ENCODE measurements at regions not wholly inside any gene's neighbourhood (a gene's known extent, or its start where the extent isn't known, plus 50 kb on each side); places are given as distances from the start of the nearest gene placed in this dataset.

DNA sequence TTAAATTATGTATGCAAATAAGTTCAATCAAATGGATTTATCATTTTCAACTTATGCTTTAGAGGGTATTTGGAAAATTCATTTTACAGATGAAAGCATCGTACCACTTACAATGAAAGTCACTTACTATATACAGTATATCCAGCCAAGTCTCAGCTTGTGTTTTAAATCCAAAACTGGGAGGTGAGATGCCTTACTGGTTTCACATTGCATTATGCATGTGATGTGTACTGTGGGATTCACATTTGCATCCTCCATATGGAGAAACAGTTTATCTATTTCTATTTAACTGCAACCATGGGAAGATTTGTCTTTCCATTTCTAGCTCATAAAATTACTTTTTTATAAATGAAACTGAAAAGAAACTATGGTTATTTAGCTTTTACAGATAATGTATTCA is 248.1 kb downstream of the CNTN3 start:
- no peaks in the 10 kb centered on the region for H3K4me1 Mint-ChIP-seq
- no peak for DNase-seq (ENCODE audit: low spot score)
- H3K27ac Mint-ChIP-seq, result no peak overlapping the region
- no peak for ATAC-seq
- ChIA-PET POLR2A (no interaction called here), CTCF (no interaction called here)
- H3K4me3 Mint-ChIP-seq, result no peak overlapping the region
- no peaks in the 10 kb centered on the region for H3K27me3 Mint-ChIP-seq (ENCODE audit: low read depth)
- no peaks in the 10 kb centered on the region for H3K36me3 Mint-ChIP-seq
- TF ChIP-seq KAT7 (CRISPR knock-in tag; IDR thresholded peaks at IDR 0.05; ENCODE audit: borderline replicate concordance) (no peak), NR2C2 (CRISPR knock-in tag; IDR thresholded peaks at IDR 0.05) (no peak)
- TF ChIP-seq, protein P1, sequence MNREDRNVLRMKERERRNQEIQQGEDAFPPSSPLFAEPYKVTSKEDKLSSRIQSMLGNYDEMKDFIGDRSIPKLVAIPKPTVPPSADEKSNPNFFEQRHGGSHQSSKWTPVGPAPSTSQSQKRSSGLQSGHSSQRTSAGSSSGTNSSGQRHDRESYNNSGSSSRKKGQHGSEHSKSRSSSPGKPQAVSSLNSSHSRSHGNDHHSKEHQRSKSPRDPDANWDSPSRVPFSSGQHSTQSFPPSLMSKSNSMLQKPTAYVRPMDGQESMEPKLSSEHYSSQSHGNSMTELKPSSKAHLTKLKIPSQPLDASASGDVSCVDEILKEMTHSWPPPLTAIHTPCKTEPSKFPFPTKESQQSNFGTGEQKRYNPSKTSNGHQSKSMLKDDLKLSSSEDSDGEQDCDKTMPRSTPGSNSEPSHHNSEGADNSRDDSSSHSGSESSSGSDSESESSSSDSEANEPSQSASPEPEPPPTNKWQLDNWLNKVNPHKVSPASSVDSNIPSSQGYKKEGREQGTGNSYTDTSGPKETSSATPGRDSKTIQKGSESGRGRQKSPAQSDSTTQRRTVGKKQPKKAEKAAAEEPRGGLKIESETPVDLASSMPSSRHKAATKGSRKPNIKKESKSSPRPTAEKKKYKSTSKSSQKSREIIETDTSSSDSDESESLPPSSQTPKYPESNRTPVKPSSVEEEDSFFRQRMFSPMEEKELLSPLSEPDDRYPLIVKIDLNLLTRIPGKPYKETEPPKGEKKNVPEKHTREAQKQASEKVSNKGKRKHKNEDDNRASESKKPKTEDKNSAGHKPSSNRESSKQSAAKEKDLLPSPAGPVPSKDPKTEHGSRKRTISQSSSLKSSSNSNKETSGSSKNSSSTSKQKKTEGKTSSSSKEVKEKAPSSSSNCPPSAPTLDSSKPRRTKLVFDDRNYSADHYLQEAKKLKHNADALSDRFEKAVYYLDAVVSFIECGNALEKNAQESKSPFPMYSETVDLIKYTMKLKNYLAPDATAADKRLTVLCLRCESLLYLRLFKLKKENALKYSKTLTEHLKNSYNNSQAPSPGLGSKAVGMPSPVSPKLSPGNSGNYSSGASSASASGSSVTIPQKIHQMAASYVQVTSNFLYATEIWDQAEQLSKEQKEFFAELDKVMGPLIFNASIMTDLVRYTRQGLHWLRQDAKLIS (CRISPR knock-in tag; IDR thresholded peaks at IDR 0.05; ENCODE audit: borderline replicate concordance), result no peak
- H3K9me3 Mint-ChIP-seq, result no peaks in the 10 kb centered on the region

DNA sequence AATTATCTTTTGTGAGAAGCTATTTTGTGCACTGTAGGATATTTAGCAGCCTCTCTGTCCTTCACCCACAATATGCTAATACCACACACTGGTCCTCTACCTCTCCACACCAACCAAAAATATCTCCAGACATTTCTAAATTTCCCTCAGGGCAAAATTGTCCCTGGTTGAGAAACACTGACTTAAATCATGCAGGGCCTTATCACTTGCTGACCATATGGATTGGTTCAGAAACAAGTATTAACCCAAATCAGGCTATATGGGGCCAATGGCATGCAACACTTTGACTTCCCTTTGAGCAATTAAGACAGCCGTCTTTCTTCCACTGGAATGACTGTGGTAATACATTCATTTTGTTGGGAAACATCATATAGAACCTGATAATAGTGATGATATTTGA is 251.1 kb downstream of the CNTN3 start:
- Mint-ChIP-seq H3K27ac (no peak overlapping the region), H3K36me3 (no peaks in the 10 kb centered on the region), H3K4me3 (no peak overlapping the region), H3K4me1 (no peaks in the 10 kb centered on the region), H3K9me3 (peaks cover 4% of the 10 kb centered on the region; the same call in 1 of the 2 replicates), H3K27me3 (ENCODE audit: low read depth) (no peaks in the 10 kb centered on the region)
- CTCF ChIA-PET, result no interaction called here
- POLR2A ChIA-PET, result no interaction called here
- TF ChIP-seq ELF4 (CRISPR knock-in tag; IDR thresholded peaks at IDR 0.05; ENCODE audit: low read depth), result no peak
- TF ChIP-seq, protein P2, sequence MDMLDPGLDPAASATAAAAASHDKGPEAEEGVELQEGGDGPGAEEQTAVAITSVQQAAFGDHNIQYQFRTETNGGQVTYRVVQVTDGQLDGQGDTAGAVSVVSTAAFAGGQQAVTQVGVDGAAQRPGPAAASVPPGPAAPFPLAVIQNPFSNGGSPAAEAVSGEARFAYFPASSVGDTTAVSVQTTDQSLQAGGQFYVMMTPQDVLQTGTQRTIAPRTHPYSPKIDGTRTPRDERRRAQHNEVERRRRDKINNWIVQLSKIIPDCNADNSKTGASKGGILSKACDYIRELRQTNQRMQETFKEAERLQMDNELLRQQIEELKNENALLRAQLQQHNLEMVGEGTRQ (CRISPR knock-in tag; IDR thresholded peaks at IDR 0.05), result no peak
- TF ChIP-seq ETV6 (CRISPR knock-in tag; IDR thresholded peaks at IDR 0.05), result no peak
- TF ChIP-seq JAZF1 (CRISPR knock-in tag; IDR thresholded peaks at IDR 0.05), result no peak
- TF ChIP-seq NFYB (CRISPR knock-in tag; conservative IDR thresholded peaks at IDR 0.05; ENCODE audit: low read depth), result no peak
- TF ChIP-seq JUN (CRISPR knock-in tag; IDR thresholded peaks at IDR 0.05), result no peak
- TF ChIP-seq NFATC4 (CRISPR knock-in tag; IDR thresholded peaks at IDR 0.05), result no peak
- ATAC-seq (no peak), DNase-seq (ENCODE audit: low spot score) (no peak)

DNA sequence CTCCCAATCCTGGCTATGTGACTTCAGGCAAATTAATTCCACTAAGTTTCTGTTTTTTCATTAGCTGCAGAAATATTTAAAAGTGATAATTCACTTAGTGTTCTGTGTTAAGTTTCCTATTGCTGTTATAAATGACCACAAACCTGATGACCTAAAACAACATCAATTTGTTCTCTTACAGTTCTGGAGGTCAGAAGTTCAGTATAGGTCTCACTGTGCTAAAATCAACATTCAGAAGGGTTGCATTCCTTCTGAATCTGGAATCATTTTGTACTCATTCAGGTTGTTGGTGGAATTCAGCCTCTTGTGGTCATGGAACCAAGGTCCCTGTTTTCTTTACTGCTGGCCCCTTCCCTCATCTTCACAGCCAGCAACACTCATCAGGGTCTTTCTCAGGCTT is 254.1 kb downstream of the CNTN3 start:
- ChIA-PET CTCF (no interaction called here), POLR2A (no interaction called here)
- Mint-ChIP-seq H3K4me1 (no peaks in the 10 kb centered on the region), H3K27ac (no peak overlapping the region), H3K4me3 (no peak overlapping the region), H3K27me3 (ENCODE audit: low read depth) (no peaks in the 10 kb centered on the region), H3K9me3 (peaks cover 4% of the 10 kb centered on the region; the same call in 1 of the 2 replicates), H3K36me3 (no peaks in the 10 kb centered on the region)
- no peak for ATAC-seq
- no peak for DNase-seq (ENCODE audit: low spot score)
- no peak for TF ChIP-seq ATF1 (CRISPR knock-in tag; IDR thresholded peaks at IDR 0.05)
- no peak for TF ChIP-seq ZNF138 (CRISPR knock-in tag; conservative IDR thresholded peaks at IDR 0.05)
- TF ChIP-seq, protein P3, sequence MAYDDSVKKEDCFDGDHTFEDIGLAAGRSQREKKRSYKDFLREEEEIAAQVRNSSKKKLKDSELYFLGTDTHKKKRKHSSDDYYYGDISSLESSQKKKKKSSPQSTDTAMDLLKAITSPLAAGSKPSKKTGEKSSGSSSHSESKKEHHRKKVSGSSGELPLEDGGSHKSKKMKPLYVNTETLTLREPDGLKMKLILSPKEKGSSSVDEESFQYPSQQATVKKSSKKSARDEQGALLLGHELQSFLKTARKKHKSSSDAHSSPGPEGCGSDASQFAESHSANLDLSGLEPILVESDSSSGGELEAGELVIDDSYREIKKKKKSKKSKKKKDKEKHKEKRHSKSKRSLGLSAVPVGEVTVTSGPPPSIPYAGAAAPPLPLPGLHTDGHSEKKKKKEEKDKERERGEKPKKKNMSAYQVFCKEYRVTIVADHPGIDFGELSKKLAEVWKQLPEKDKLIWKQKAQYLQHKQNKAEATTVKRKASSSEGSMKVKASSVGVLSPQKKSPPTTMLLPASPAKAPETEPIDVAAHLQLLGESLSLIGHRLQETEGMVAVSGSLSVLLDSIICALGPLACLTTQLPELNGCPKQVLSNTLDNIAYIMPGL (CRISPR knock-in tag; IDR thresholded peaks at IDR 0.05), result no peak
- no peak for TF ChIP-seq NR2C2 (CRISPR knock-in tag; IDR thresholded peaks at IDR 0.05)
- TF ChIP-seq, protein P4, sequence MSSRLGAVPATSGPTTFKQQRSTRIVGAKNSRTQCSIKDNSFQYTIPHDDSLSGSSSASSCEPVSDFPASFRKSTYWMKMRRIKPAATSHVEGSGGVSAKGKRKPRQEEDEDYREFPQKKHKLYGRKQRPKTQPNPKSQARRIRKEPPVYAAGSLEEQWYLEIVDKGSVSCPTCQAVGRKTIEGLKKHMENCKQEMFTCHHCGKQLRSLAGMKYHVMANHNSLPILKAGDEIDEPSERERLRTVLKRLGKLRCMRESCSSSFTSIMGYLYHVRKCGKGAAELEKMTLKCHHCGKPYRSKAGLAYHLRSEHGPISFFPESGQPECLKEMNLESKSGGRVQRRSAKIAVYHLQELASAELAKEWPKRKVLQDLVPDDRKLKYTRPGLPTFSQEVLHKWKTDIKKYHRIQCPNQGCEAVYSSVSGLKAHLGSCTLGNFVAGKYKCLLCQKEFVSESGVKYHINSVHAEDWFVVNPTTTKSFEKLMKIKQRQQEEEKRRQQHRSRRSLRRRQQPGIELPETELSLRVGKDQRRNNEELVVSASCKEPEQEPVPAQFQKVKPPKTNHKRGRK (CRISPR knock-in tag; IDR thresholded peaks at IDR 0.05; ENCODE audit: borderline replicate concordance), result no peak
- no peak for TF ChIP-seq ZBTB21 (CRISPR knock-in tag; IDR thresholded peaks at IDR 0.05; ENCODE audit: borderline replicate concordance)
- TF ChIP-seq, protein P5, sequence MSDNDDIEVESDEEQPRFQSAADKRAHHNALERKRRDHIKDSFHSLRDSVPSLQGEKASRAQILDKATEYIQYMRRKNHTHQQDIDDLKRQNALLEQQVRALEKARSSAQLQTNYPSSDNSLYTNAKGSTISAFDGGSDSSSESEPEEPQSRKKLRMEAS (CRISPR knock-in tag; IDR thresholded peaks at IDR 0.05), result no peak
- TF ChIP-seq, protein P6, sequence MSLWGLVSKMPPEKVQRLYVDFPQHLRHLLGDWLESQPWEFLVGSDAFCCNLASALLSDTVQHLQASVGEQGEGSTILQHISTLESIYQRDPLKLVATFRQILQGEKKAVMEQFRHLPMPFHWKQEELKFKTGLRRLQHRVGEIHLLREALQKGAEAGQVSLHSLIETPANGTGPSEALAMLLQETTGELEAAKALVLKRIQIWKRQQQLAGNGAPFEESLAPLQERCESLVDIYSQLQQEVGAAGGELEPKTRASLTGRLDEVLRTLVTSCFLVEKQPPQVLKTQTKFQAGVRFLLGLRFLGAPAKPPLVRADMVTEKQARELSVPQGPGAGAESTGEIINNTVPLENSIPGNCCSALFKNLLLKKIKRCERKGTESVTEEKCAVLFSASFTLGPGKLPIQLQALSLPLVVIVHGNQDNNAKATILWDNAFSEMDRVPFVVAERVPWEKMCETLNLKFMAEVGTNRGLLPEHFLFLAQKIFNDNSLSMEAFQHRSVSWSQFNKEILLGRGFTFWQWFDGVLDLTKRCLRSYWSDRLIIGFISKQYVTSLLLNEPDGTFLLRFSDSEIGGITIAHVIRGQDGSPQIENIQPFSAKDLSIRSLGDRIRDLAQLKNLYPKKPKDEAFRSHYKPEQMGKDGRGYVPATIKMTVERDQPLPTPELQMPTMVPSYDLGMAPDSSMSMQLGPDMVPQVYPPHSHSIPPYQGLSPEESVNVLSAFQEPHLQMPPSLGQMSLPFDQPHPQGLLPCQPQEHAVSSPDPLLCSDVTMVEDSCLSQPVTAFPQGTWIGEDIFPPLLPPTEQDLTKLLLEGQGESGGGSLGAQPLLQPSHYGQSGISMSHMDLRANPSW (CRISPR knock-in tag; conservative IDR thresholded peaks at IDR 0.05; ENCODE audit: low read depth), result no peak
- no peak for TF ChIP-seq GTF2I (CRISPR knock-in tag; conservative IDR thresholded peaks at IDR 0.05)
- no peak for TF ChIP-seq ZNF396 (CRISPR knock-in tag; IDR thresholded peaks at IDR 0.05; ENCODE audit: borderline replicate concordance)
